B cell (primary cell): ENCODE measurements at regions not wholly inside any gene's neighbourhood (a gene's known extent, or its start where the extent isn't known, plus 50 kb on each side); places are given as distances from the start of the nearest gene placed in this dataset.

ENCODE experiments used
- ATAC-seq: fragments of 200-7000 bp; cut with Tn5 transposase; one replicate; pipeline ENCODE4 v1.10.0; 2021; ENCODE audit warnings: low read depth, mild to moderate bottlenecking, moderate number of reproducible peaks, moderate library complexity
- CTCF ChIA-PET: fragments of 350-600 bp; sonication (Branson Sonifier 250); formaldehyde crosslinking; loops from one replicate; lab custom pipeline; 2021; ENCODE audit warnings: antibody characterized with exemption, inconsistent platforms; lab: Charles Lee
- POLR2A ChIA-PET: fragments of 350-600 bp; sonication (Branson Sonifier 250); formaldehyde crosslinking; loops from one replicate; lab custom pipeline; 2021; ENCODE audit warnings: antibody characterized with exemption; lab: Charles Lee
- DNase-seq: peaks from one replicate; pipeline ENCODE4 v3.0.0; 2013
- H2AFZ ChIP-seq: 2 replicates; pipeline ENCODE4 v1.6.1; 2012; ENCODE audit warnings: mild to moderate bottlenecking, low read depth, low read length; ENCODE audit not compliant: insufficient read depth, poor library complexity, severe bottlenecking
- H3K27ac ChIP-seq, 2 donors: 1 replicate in 1 of 2; 2 replicates in 1 of 2; pipeline ENCODE4 v1.5.1; 2012 to 2013; ENCODE audit warnings: low read length in 2 of 2, mild to moderate bottlenecking in 2 of 2, moderate library complexity in 1 of 2
- H3K27me3 ChIP-seq, 4 experiments: fragments of 200-600 bp in 1 of 4; sonication (generic) in 1 of 4; replicated peaks in 1 of 4; 1 replicate in 2 of 4; 2 replicates in 2 of 4; pipeline versions ENCODE4 v1.6.1 to v1.7.0; 2013 to 2016; ENCODE audit warnings: low read length in 3 of 4, mild to moderate bottlenecking in 2 of 4, mixed read lengths in 1 of 4, moderate library complexity in 1 of 4; ENCODE audit not compliant: insufficient read depth in 4 of 4, control insufficient read depth in 3 of 4; ENCODE audit errors: control extremely low read depth in 1 of 4
- H3K36me3 ChIP-seq, 2 experiments: replicated peaks in 1 of 2; 1 replicate in 1 of 2; 2 replicates in 1 of 2; pipeline versions ENCODE4 v1.6.1 to v1.7.1; 2013; ENCODE audit warnings: low read length in 1 of 2; ENCODE audit not compliant: insufficient read depth in 2 of 2, control insufficient read depth in 1 of 2; ENCODE audit errors: control extremely low read depth in 1 of 2, extremely low read depth in 1 of 2
- H3K4me1 ChIP-seq, 2 donors: fragments of 200-600 bp in 1 of 2; sonication (generic) in 1 of 2; 1 replicate in 1 of 2; 2 replicates in 1 of 2; pipeline versions ENCODE4 v1.5.1 to v1.6.1; 2013 to 2017; ENCODE audit warnings: low read length in 2 of 2; ENCODE audit not compliant: control insufficient read depth in 2 of 2, insufficient read depth in 2 of 2
- H3K4me2 ChIP-seq: replicated peaks from 2 replicates; pipeline ENCODE3; 2012; ENCODE audit warnings: mild to moderate bottlenecking, low read depth, low read length; ENCODE audit not compliant: poor library complexity, severe bottlenecking
- H3K4me3 ChIP-seq, 5 experiments: fragments of 200-600 bp in 1 of 5; sonication (generic) in 1 of 5; 1 replicate in 3 of 5; 2 replicates in 2 of 5; pipeline versions ENCODE4 v1.5.1 to v1.7.0; 2011 to 2016; ENCODE audit warnings: low read length in 4 of 5, mild to moderate bottlenecking in 4 of 5, low read depth in 2 of 5, control low read depth in 1 of 5, moderate library complexity in 1 of 5; ENCODE audit not compliant: insufficient read depth in 1 of 5; ENCODE audit errors: control extremely low read depth in 1 of 5, extremely low read depth in 1 of 5
- H3K79me2 ChIP-seq: fragments of 200-600 bp; sonication (generic); one replicate; pipeline ENCODE4 v1.6.0; 2016; ENCODE audit warnings: low read length; ENCODE audit not compliant: control insufficient read depth, insufficient read depth
- H3K9ac ChIP-seq: fragments of 200-600 bp; sonication (generic); 2 replicates; pipeline ENCODE4 v1.6.1; 2017; ENCODE audit warnings: mild to moderate bottlenecking, low read length, moderate library complexity
- H3K9me3 ChIP-seq, 3 donors: one replicate each; pipeline versions ENCODE4 v1.6.1 to v1.7.1; 2013; ENCODE audit warnings: low read length in 2 of 3; ENCODE audit not compliant: control insufficient read depth in 2 of 3, insufficient read depth in 1 of 3; ENCODE audit errors: control extremely low read depth in 1 of 3
- H4K20me1 ChIP-seq: 2 replicates; pipeline ENCODE4 v1.6.0; 2012; ENCODE audit warnings: mild to moderate bottlenecking, low read length; ENCODE audit not compliant: insufficient read depth, control insufficient read depth, poor library complexity, severe bottlenecking
- H3K27ac Mint-ChIP-seq: one replicate; pipeline ENCODE4 v1.8.0; 2021; ENCODE audit warnings: mixed read lengths
- H3K27me3 Mint-ChIP-seq: one replicate; pipeline ENCODE4 v1.8.0; 2021; ENCODE audit warnings: mixed read lengths
- H3K4me1 Mint-ChIP-seq: one replicate; pipeline ENCODE4 v1.8.0; 2021; ENCODE audit warnings: mixed read lengths
- H3K4me3 Mint-ChIP-seq: one replicate; pipeline ENCODE4 v1.8.0; 2021; ENCODE audit warnings: mixed read lengths
- H3K9me3 Mint-ChIP-seq: one replicate; pipeline ENCODE4 v1.8.0; 2022; ENCODE audit warnings: mixed read lengths; ENCODE audit not compliant: insufficient read depth
- EZH2 ChIP-seq: IDR thresholded peaks from 2 replicates; pipeline ENCODE4 v1.6.1; 2012; ENCODE audit warnings: borderline replicate concordance, low read depth, mild to moderate bottlenecking, moderate library complexity, low read length; ENCODE audit not compliant: insufficient read depth, poor library complexity, severe bottlenecking
- WGBS: methylation state at CpG from one replicate; pipeline ENCODE4 v1.1.5; 2013; ENCODE audit warnings: missing lambda C conversion rate; ENCODE audit not compliant: insufficient coverage; 5-methylcytosine and 5-hydroxymethylcytosine counted together
- intact Hi-C: fragments of 100-400 bp; cut with micrococcal nuclease; formaldehyde crosslinking; loops from one replicate; pipeline ENCODE4 v1.10.0; 2022
- TF ChIP-seq, protein P1 (sequence below): fragments of 200-600 bp; IDR thresholded peaks from one replicate; pipeline ENCODE4 v1.8.0; 2022; ENCODE audit warnings: antibody characterized with exemption, mild to moderate bottlenecking

DNA sequence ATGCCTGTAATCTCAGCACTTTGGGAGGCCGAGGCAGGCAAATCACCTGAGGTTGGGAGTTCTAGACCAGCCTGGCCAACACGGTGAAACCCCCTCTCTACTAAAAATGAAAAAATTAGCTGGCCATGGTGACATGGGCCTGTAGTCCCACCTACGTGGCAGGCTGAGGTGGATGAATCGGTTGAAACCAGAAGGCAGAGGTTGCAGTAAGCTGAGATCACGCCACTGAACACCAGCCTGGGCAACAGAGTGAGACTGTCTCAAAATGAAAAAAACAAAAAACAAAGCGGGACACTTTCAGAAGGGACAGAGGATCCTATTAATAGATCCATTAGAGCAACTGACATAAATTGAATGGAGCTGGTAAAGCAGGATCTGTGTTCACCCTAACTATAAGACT lies 89.6 kb upstream of the SGCD start:
- Histone ChIP-seq H3K27me3 (no peaks in the 10 kb centered on the region), H3K9me3 (no peaks in the 10 kb centered on the region), H3K4me3 (no peak overlapping the region), H4K20me1 (no peaks in the 10 kb centered on the region), H3K4me1 (no peaks in the 10 kb centered on the region), H3K36me3 (no peaks in the 10 kb centered on the region), H3K79me2 (no peaks in the 10 kb centered on the region), H2AFZ (no peak overlapping the region), H3K27ac (no peak overlapping the region), H3K9ac (no peak overlapping the region), H3K4me2 (no peak overlapping the region)
- TF ChIP-seq EZH2 = no peak
- TF ChIP-seq, protein P1, sequence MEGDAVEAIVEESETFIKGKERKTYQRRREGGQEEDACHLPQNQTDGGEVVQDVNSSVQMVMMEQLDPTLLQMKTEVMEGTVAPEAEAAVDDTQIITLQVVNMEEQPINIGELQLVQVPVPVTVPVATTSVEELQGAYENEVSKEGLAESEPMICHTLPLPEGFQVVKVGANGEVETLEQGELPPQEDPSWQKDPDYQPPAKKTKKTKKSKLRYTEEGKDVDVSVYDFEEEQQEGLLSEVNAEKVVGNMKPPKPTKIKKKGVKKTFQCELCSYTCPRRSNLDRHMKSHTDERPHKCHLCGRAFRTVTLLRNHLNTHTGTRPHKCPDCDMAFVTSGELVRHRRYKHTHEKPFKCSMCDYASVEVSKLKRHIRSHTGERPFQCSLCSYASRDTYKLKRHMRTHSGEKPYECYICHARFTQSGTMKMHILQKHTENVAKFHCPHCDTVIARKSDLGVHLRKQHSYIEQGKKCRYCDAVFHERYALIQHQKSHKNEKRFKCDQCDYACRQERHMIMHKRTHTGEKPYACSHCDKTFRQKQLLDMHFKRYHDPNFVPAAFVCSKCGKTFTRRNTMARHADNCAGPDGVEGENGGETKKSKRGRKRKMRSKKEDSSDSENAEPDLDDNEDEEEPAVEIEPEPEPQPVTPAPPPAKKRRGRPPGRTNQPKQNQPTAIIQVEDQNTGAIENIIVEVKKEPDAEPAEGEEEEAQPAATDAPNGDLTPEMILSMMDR = no peak
- DNase-seq (no peak), ATAC-seq (no peak)
- H3K27me3 Mint-ChIP-seq = no peaks in the 10 kb centered on the region
- no peaks in the 10 kb centered on the region for H3K9me3 Mint-ChIP-seq
- WGBS = 81% methylated on average over 3 of the region's 6 CpGs
- CTCF ChIA-PET = no interaction called here
- no peaks in the 10 kb centered on the region for H3K4me1 Mint-ChIP-seq
- no peak overlapping the region for H3K27ac Mint-ChIP-seq
- intact Hi-C loops = no loop called here
- POLR2A ChIA-PET = no interaction called here
- no peak overlapping the region for H3K4me3 Mint-ChIP-seq

DNA sequence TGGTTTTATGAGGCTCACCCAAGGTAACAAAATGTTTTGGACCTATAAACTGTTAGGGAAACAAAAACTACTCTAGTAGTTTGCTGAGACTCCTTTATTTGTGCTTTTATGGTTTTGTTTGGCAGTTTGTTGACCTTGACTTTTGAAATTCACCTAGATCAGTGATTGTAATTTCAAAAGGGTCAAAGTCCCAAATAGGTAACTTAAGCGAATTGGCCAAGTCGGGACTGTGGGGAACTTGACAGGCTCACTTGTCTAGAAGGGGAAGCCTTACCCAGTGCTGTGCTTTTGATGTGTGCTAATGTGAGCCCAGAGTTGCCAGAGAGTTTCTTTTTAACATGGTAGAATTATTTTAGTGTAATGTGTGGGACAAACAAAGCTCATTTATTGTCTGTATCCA lies 87.2 kb upstream of the SGCD start:
- no peaks in the 10 kb centered on the region for H3K4me1 ChIP-seq
- ATAC-seq = no peak
- no peaks in the 10 kb centered on the region for H3K4me1 Mint-ChIP-seq

More for the DNA sequence above, 87.2 kb upstream of the SGCD start:
- Histone ChIP-seq H3K36me3 (no peaks in the 10 kb centered on the region), H3K27me3 (no peaks in the 10 kb centered on the region), H3K4me2 (no peak overlapping the region), H3K9me3 (no peaks in the 10 kb centered on the region), H4K20me1 (no peaks in the 10 kb centered on the region), H2AFZ (no peak overlapping the region), H3K4me3 (no peak overlapping the region), H3K79me2 (no peaks in the 10 kb centered on the region), H3K27ac (no peak overlapping the region), H3K9ac (no peak overlapping the region)
- POLR2A ChIA-PET = no interaction called here
- CTCF ChIA-PET = no interaction called here
- H3K27me3 Mint-ChIP-seq = no peaks in the 10 kb centered on the region
- TF ChIP-seq EZH2 = no peak
- TF ChIP-seq, protein P1 = no peak
- 92% methylated on average over 2 of the region's 2 CpGs for WGBS
- no peak for DNase-seq
- intact Hi-C loops = no loop called here
- H3K4me3 Mint-ChIP-seq = no peak overlapping the region
- no peak overlapping the region for H3K27ac Mint-ChIP-seq
- no peaks in the 10 kb centered on the region for H3K9me3 Mint-ChIP-seq
